Endothelial cell of umbilical vein (primary cell): ENCODE measurements at regions not wholly inside any gene's neighbourhood (a gene's known extent, or its start where the extent isn't known, plus 50 kb on each side); places are given as distances from the start of the nearest gene placed in this dataset.

Source experiments
- BruUV-seq: library from RNA; stranded (reverse); fragments of 400-500 nt; replicated peaks from 2 replicates; lab custom pipeline; 2021; lab: Mats Ljungman, UMichigan
- CTCF ChIA-PET: fragments of 300-600, 350-600 bp; sonication (Branson Sonifier 250); formaldehyde crosslinking; loops from one replicate; lab custom pipeline; 2021; ENCODE audit warnings: antibody characterized with exemption, inconsistent platforms; lab: Charles Lee
- POLR2A ChIA-PET: fragments of 300-600, 350-600 bp; sonication (Branson Sonifier 250); formaldehyde crosslinking; loops from one replicate; lab custom pipeline; 2021; ENCODE audit warnings: antibody characterized with exemption, inconsistent platforms; lab: Charles Lee
- DNase-seq: peaks from one replicate; pipeline ENCODE4 v3.0.0-alpha.2; 2011; ENCODE audit warnings: low read depth, low spot score
- FAIRE-seq: peaks from 2 replicates; lab custom pipeline; 2011; peaks lifted over from hg19 to GRCh38; lab: Jason Lieb, UNC
- H2AFZ ChIP-seq: 2 replicates; pipeline ENCODE4 v1.6.0; 2012; ENCODE audit warnings: low read depth, low read length, control low read depth, inconsistent platforms
- H3K27ac ChIP-seq: 2 replicates; pipeline ENCODE4 v1.5.1; 2011; ENCODE audit warnings: low read depth, mild to moderate bottlenecking, control low read depth, low read length, moderate library complexity; ENCODE audit not compliant: insufficient read depth
- H3K27me3 ChIP-seq, 2 experiments: 2 replicates each; pipeline versions ENCODE4 v1.6.0 to v1.6.1; 2011; ENCODE audit warnings: low read length in 2 of 2, mixed read lengths in 1 of 2; ENCODE audit not compliant: control insufficient read depth in 2 of 2, insufficient read depth in 2 of 2
- H3K36me3 ChIP-seq, 2 experiments: 2 replicates in 1 of 2; 3 replicates in 1 of 2; pipeline ENCODE4 v1.5.1; 2011; ENCODE audit warnings: low read length in 2 of 2, mild to moderate bottlenecking in 1 of 2, moderate library complexity in 1 of 2; ENCODE audit not compliant: control insufficient read depth in 2 of 2, insufficient read depth in 2 of 2; ENCODE audit errors: extremely low read depth in 1 of 2
- H3K4me1 ChIP-seq: 3 replicates; pipeline ENCODE4 v1.5.1; 2011; ENCODE audit warnings: mild to moderate bottlenecking, low read length; ENCODE audit not compliant: control insufficient read depth, insufficient read depth; ENCODE audit errors: extremely low read depth
- H3K4me2 ChIP-seq: 2 replicates; pipeline ENCODE4 v1.6.1; 2011; ENCODE audit warnings: low read length, control low read depth, mixed read lengths; ENCODE audit not compliant: insufficient read depth
- H3K4me3 ChIP-seq, 3 experiments: fragments of 200-600 bp in 1 of 3; sonication (generic), shearing (Covaris generic) in 1 of 3; replicated peaks in 1 of 3; 2 replicates each; pipeline ENCODE4 v1.5.1; 2011 to 2016; ENCODE audit warnings: control low read depth in 3 of 3, low read length in 3 of 3, mild to moderate bottlenecking in 2 of 3, inconsistent platforms in 1 of 3, low read depth in 1 of 3, moderate library complexity in 1 of 3; ENCODE audit not compliant: insufficient read depth in 1 of 3
- H3K79me2 ChIP-seq: 2 replicates; pipeline ENCODE4 v1.6.0; 2012; ENCODE audit warnings: low read length, inconsistent platforms; ENCODE audit not compliant: control insufficient read depth, insufficient read depth
- H3K9ac ChIP-seq: replicated peaks from 2 replicates; pipeline ENCODE3; 2011; ENCODE audit warnings: low read length, control low read depth; ENCODE audit not compliant: insufficient read depth; ENCODE audit errors: extremely low read depth
- H3K9me1 ChIP-seq: replicated peaks from 3 replicates; pipeline ENCODE4 v1.6.0; 2011; ENCODE audit warnings: mild to moderate bottlenecking, low read length; ENCODE audit not compliant: control insufficient read depth, insufficient read depth; ENCODE audit errors: extremely low read depth
- H3K9me3 ChIP-seq: replicated peaks from 2 replicates; pipeline ENCODE4 v1.5.1; 2012; ENCODE audit warnings: low read length, inconsistent platforms; ENCODE audit not compliant: control insufficient read depth, insufficient read depth
- H4K20me1 ChIP-seq: replicated peaks from 2 replicates; pipeline ENCODE3; 2011; ENCODE audit warnings: mild to moderate bottlenecking, low read length; ENCODE audit not compliant: control insufficient read depth, insufficient read depth; ENCODE audit errors: extremely low read depth
- CTCF ChIP-seq, 2 donors: IDR thresholded peaks; 1 replicate in 1 of 2; 2 replicates in 1 of 2; pipeline ENCODE4 v1.5.1; 2011; ENCODE audit warnings: low read length in 2 of 2, mild to moderate bottlenecking in 2 of 2, moderate library complexity in 2 of 2, control low read depth in 1 of 2, inconsistent platforms in 1 of 2, low read depth in 1 of 2; ENCODE audit not compliant: insufficient read depth in 1 of 2; ENCODE audit errors: extremely low read depth in 1 of 2
- EZH2 ChIP-seq: IDR thresholded peaks from 2 replicates; pipeline ENCODE4 v1.6.1; 2012; ENCODE audit warnings: borderline replicate concordance, low read depth, mild to moderate bottlenecking, moderate library complexity, low read length, inconsistent platforms; ENCODE audit not compliant: severe bottlenecking
- FOS ChIP-seq: IDR thresholded peaks from 2 replicates; pipeline ENCODE4 v1.6.1; 2011; ENCODE audit warnings: mild to moderate bottlenecking, low read length, moderate library complexity, borderline replicate concordance; ENCODE audit not compliant: insufficient read depth
- GATA2 ChIP-seq: IDR thresholded peaks from 2 replicates; pipeline ENCODE4 v1.7.0; 2011; ENCODE audit warnings: low read depth, mild to moderate bottlenecking, moderate library complexity, mixed read lengths, low read length; ENCODE audit not compliant: insufficient read length, insufficient read depth
- JUN ChIP-seq: IDR thresholded peaks from 2 replicates; pipeline ENCODE4 v1.6.1; 2011; ENCODE audit warnings: borderline replicate concordance, low read depth; ENCODE audit not compliant: insufficient read length, insufficient read depth
- MYC ChIP-seq: IDR thresholded peaks from one replicate; pipeline ENCODE4 v1.6.1; 2011; ENCODE audit warnings: mild to moderate bottlenecking, low read depth, low read length
- POLR2A ChIP-seq: IDR thresholded peaks from 2 replicates; pipeline ENCODE4 v1.6.1; 2012; ENCODE audit warnings: low read depth, mild to moderate bottlenecking, control low read depth, low read length
- POLR2AphosphoS5 ChIP-seq: IDR thresholded peaks from 2 replicates; pipeline ENCODE4 v1.6.1; 2012; ENCODE audit warnings: low read depth, mild to moderate bottlenecking, control low read depth, low read length, moderate library complexity; ENCODE audit not compliant: insufficient read depth
- dilution Hi-C: fragments of 300-500 bp; cut with MboI; formaldehyde crosslinking; loops from one replicate; pipeline ENCODE4 v1.15.0; 2019; ENCODE audit warnings: low sequenced_read_pairs; ENCODE audit not compliant: extremely low pct_ligation_motif_present
- intact Hi-C: fragments of 100-400 bp; cut with micrococcal nuclease; formaldehyde crosslinking; loops from one replicate; pipeline ENCODE4 v1.10.0; 2022
- TF ChIP-seq, protein P1 (sequence below): IDR thresholded peaks from 2 replicates; pipeline ENCODE4 v1.6.1; 2011; ENCODE audit not compliant: insufficient read depth, insufficient read length

DNA sequence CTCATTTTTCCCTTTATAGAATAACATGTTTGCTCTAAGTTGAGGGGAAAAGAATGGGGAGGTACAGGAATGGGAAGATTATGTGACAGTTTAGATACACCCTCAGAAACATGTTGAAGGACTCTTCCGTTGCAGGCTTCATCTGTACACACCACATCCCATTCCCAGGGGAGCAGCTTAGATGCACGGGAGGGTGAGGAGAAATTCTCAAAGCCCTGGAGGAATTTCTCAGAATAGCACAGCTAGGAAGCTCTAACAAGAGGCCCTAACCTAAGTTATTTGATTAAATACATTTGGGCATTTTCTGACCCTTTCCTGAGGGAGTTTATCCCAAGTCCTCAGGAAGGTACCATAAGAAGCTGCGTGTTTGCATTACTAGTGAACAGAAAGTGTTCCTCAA is 660.2 kb upstream of the IGFBP3 start:
- Histone ChIP-seq H3K79me2 (no peaks in the 10 kb centered on the region), H3K36me3 (no peaks in the 10 kb centered on the region), H3K4me1 (peaks cover 25% of the 10 kb centered on the region), H2AFZ (no peak overlapping the region), H4K20me1 (no peaks in the 10 kb centered on the region), H3K27ac (no peak overlapping the region), H3K9me1 (no peaks in the 10 kb centered on the region), H3K4me3 (no peak overlapping the region), H3K4me2 (no peak overlapping the region), H3K9me3 (no peaks in the 10 kb centered on the region), H3K27me3 (no peaks in the 10 kb centered on the region), H3K9ac (no peak overlapping the region)
- dilution Hi-C loops (no loop called here), intact Hi-C loops (no loop called here)
- FAIRE-seq (no peak), DNase-seq (no peak)
- ChIA-PET CTCF (interaction anchor here (1.3 kb wide), 1 partner anchor 23 kb away, joined by 4 read pairs; no protein-coding TSS in a partner anchor), POLR2A (no interaction called here)
- TF ChIP-seq MYC, result no peak
- no peak for TF ChIP-seq GATA2
- TF ChIP-seq EZH2, result no peak
- TF ChIP-seq CTCF (IDR thresholded peaks at IDR 0.05; ENCODE audit: extremely low read depth in 1 of 2, insufficient read depth in 1 of 2, low read depth in 1 of 2, low read length in 2 of 2), result no peak
- TF ChIP-seq JUN, result no peak
- TF ChIP-seq POLR2AphosphoS5, result no peak
- TF ChIP-seq FOS, result no peak
- TF ChIP-seq POLR2A, result no peak
- TF ChIP-seq, protein P1, sequence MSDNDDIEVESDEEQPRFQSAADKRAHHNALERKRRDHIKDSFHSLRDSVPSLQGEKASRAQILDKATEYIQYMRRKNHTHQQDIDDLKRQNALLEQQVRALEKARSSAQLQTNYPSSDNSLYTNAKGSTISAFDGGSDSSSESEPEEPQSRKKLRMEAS, result no peak
- BruUV-seq, result no TSS peak
